SIG-M5 treated with dmso at 0.1 percent for 504 hours (cell line): ENCODE measurements at regions not wholly inside any gene's neighbourhood (a gene's known extent, or its start where the extent isn't known, plus 50 kb on each side); places are given as distances from the start of the nearest gene placed in this dataset.
A peak's percentile ranks its signal among the peaks of the same experiment; 100 is the strongest.
"Not testable (repeated sequence)": the region's sequence is repeated elsewhere in the genome, so short reads cannot be mapped to it uniquely, and the experiment has no call there.

Experiments
- DNase-seq: peaks from one replicate; lab custom pipeline; 2025; ENCODE audit not compliant: unreplicated experiment; lab: John Stamatoyannopoulos, UW

DNA sequence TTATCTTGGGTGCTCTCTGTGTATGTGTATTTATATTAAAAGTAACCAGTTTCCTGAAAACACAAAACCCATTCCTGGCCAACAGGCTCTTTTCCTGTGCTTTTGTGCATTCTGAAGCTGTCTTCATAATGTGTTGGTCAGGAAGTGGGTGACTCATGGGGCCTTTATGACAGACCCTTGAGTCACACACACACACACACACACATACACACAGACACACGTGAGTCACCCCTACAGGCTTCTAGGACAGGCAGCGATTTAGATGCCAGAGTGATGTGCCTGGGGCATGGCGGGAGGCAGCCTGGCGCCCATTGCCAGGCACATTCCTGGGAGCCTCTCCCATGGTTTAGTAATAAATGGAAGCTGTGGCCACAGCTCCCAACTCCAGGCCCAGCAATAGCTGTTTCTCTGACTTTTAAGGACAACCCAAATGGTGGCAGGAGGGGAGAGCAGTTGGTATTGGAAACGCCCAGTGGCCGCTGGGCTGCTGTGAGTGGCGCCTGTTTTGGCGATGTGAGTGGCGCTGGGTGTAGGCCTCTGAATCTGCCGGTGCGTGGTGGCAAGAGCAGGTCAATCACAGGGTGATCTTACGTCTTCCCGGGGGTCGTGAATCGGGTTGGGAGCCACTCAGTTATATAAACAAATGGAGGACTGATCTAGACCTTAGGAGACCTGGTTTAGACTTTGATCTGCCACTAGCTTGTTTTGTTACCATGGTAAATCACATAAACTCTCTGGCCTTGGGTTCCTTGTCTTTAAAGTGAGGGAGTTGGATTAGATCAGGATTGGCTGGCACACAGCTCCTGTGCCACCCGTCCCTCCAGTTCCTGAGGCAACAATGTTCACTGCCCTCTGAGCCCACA, 150.7 kb upstream of the DLX2 start:
- peak; percentile 83 for DNase-seq

GRCh38 chr2:172256886-172257285, 154.2 kb upstream of the DLX2 start:
- DNase-seq = no peak

- DNase-seq = no peak
Observed at GRCh38 chr2:172259827-172260226, 157.1 kb upstream of the DLX2 start.

GRCh38 chr2:172260336-172260735, 157.6 kb upstream of the DLX2 start:
- DNase-seq = no peak

DNA sequence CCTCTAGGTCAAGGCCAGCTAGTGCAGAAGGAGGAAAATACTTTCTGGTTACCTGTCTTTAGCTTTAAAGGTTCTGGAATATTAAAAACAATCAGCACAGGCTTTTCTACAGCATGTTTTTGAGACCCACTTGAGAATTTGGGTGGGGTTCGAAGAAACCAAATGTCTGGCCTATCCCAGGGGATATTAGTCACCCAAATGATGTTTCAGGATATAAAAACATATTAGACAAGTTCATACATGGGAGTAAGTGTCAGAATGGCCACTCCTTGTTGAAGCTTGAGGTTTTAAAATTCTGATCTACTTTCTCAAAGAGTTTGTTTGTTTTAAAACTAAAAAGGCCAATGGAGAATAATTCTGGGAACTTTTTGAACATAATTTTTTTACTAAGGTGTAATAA, 158.6 kb upstream of the DLX2 start:
- no peak for DNase-seq

DNA sequence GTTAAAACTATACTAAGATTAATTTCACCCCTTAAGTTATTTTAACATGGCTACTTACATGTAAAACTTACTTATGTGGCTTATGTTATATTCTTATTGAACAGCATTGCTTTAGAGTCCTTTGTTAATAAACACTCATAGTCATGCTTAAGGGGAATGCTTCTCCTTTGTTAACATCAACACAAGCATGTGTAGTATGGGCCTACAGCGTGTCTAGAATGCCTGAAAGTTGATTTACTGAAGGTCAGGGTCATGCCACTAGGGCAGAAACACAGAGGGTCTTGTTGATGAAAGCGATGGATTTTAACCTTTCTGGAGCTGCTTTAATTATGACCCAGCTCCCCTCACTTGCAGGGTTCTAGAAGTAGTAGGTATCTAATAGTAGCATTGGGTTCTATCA, 159.8 kb upstream of the DLX2 start:
- DNase-seq = no peak

DNA sequence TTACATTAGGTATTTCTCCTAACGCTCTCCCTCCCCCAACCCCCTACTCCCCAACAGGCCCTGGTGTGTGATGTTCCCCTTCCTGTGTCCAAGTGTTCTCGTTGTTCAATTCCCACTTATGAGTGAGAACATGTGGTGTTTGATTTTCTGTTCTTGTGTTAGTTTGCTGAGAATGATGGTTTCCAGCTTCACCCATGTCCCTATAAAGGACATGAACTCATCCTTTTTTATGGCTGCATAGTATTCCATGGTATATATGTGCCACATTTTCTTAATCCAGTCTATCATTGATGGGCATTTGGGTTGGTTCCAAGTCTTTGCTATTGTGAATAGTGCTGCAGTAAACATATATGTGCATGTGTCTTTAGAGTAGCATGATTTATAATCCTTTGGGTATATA, 162.1 kb upstream of the DLX2 start:
- not testable (repeated sequence) for DNase-seq

- DNase-seq = not testable (repeated sequence)
Observed at GRCh38 chr2:172269507-172270244, 157.7 kb upstream of the ITGA6 start.

GRCh38 chr2:172270278-172271079, 156.9 kb upstream of the ITGA6 start:
- no peak for DNase-seq

DNA sequence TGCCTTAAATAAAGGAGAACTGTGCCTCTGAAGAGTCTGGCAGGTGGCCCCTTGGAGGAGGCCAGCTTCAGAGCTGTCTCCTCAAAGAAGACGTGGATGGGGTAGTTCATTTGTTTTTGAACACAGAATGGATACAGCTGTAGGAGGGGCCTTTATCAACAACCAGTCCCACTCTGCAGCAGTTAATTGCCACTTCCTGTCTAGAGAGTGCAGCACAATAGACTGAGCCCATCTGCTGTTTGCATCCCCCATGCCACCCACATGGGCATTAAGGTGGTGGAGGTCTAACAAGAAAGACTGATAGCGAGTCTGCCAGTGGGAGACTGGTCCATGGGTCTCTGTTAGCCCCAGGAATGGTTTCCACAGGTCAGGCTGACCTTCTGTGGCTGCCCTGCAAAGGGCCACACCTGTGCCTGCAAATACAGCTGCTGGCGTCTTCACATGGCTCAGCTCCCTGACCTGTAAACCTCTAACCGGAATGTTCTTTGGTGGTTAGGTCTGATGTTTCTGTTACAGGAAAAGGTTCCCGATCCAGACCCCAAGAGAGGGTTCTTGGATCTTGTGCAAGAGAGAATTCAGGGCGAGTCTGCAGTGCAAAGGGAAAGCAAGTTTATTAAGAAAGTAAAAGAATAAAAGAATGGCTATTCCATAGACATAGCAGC, 153.3 kb upstream of the ITGA6 start:
- no peak for DNase-seq

DNA sequence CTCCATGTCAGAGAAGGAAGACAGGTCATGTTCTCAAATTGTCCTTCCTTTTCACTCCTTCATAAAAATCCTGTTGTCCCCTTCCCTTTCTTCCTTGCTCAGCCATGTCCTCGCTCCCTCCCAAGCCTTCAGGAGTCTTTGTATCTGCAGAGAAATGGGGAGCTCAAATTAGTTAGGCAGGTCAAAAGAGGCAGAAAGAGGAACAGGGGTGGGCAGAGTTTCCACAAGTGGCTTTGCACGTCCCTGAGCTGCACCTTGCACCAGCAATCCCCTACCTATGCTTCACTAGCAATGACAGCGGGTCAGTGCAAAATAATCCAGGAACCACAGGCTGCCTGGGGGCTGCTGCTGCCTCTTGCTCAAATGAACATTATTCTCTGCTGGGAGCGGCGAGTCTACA, 152.1 kb upstream of the ITGA6 start:
- no peak for DNase-seq

DNA sequence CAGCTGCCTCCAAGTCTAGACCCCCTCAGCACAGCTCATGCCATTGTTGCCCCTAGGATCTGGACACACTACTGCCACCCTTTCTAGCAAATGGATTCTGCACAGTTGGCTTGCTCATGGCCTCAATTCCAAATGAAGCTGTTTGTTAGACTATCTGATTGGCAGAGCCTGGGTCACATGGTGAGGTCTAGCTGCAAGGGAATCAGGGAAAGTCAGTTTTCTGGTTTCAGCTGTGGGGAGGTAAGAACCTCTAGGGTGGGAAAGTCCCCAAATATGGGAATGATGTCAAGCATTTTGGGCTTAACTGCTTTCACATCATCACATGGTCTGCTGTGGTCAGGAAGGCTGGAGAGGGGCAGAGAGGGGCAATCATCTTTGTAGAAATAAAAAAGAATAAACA, 150.4 kb upstream of the ITGA6 start:
- DNase-seq = no peak

DNA sequence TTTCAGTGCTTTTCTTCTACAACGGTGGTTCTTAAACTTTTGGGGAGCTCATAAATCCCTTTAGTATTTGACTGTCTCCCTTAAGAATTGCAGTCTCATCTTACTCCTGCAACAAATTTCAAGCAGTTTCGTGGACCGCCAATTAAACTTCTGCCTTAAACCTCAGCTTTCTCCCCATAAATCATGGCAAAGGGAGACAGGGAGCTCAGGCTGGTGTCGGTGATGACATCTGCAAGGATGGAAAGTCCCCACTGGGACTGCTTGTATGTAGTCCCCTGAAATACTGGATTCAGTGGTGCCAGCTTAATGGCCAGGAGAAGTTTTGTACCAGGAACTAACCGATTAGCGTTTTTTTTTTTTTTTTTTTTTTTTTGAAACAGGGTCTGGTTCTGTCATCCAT, 148.7 kb upstream of the ITGA6 start:
- no peak for DNase-seq

- no peak for DNase-seq
Observed at GRCh38 chr2:172279214-172279613, 148.2 kb upstream of the ITGA6 start.

- no peak for DNase-seq
Observed at GRCh38 chr2:172279813-172280212, 147.6 kb upstream of the ITGA6 start.

DNA sequence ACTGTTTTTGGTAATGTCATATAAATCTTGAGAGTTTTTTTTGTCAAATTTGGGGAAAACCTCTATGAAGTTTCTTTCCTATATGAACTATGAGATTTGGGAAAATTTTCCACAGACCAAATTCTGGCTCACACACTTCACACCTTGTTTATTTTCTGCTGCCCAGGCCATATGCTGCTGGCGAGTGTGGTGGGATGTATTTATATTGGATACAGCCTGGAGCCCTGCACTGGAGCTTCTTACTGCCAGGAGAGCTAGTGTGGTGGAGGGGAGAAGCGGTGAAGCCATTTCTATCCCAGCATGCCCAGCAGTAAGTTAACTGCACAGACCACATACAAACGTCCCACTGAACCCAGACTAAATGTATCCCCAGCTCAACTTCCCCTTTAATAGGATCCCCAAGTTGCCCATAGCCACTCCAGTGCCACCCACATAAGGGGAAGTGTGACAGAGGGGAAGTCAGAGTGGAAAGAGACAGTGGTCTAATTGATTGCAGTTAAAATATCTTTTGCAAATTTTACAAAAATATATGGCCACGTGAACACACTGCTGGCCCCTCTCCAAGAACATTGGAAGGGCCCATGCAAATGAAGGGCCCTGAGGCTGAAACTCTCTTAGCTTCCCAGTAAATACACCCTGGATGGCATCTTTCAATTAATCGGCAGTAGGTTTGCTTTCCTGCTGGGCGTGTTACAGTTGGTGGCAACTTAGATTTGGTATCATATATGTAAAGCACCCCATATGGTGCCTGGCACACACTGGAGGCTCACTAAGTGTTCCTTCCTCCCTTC, 146.6 kb upstream of the ITGA6 start:
- peak; percentile 99 for DNase-seq

DNA sequence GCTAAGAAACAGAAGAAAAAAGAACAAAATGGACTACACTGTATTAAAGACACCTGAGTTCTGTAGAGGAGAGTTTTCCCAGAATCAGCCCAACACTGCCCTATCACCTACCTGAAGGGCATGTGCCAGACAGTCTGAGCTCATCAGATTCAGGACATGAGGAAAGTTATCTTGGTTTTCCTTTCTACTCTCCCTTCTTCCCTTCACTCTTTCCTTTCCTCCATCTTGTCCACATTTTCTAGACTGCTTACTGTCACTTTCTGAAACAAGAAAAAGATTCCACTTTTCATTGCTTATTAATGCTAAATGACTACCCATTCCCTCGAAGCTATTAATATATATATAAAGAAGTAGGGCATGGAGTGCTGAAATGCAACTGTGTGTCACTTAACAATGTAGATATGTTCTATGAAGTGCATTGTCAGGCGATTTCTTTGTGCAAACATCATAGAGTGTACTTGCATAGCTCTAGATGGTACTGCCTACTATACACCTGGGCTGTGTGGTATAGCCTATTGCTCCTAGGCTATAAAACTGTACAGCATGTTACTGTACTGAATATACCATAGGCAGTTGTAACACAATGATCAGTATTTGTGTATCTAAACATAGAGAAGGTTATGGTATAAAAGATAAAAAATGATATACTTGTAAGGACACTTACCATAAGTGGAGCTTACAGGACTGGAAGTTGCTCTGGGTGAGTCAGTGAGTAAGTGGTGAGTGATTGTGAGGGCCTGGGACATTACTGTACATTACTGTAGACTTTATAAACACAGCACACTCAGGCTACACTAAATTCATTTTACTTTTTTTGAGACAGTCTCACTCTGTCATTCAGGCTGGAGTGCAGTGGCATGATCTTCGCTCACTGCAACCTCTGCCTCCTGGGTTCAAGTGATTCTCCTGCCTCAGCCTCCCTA, 145.5 kb upstream of the ITGA6 start:
- DNase-seq = no peak

DNA sequence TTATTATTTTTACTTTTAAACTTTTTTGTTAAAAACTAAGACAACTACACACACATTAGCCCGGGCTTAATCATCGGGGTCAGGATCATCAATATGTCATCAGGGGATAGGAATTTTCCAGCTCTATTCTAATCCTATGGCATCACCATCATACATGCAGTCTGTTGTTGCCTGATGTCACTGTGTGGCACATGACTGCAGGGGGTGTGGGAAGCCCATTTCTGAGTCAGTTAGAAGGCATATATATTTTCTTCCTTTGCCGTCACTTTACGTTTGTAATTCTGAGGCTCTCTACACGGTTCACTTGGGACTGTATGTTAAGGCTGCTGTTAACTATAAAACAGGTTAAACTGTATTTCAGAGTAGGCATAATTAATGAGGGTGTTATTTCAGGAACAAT, 144.4 kb upstream of the ITGA6 start:
- peak; percentile 10 for DNase-seq

DNA sequence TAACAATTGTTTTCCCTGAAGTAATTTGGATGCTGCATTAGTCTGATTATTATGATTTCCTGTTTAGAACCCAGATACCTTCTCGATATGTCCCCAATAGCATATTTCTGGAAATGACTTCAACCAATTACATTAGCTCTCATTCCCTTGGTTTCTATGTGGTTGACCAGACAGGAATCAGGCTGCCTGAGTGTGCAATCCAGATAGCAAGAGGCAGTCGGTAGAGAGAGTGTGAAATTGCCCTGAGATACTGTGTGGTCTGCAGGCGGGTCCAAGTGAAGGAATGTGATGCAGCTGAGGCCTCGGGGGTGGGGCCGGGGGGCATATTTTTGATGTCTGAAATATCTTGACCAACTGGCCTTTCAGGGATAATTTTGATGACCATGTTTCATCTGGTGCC, 143.9 kb upstream of the ITGA6 start:
- no peak for DNase-seq
